Ishikawa (cell line): ENCODE measurements at regions not wholly inside any gene's neighbourhood (a gene's known extent, or its start where the extent isn't known, plus 50 kb on each side); places are given as distances from the start of the nearest gene placed in this dataset.

Experiments
- CEBPB ChIP-seq: IDR thresholded peaks from 2 replicates; pipeline ENCODE4 v1.6.1; 2012
- CREB1 ChIP-seq: IDR thresholded peaks from 2 replicates; pipeline ENCODE4 v1.6.1; 2012; ENCODE audit warnings: low read depth
- EGR1 ChIP-seq: IDR thresholded peaks from 2 replicates; pipeline ENCODE4 v1.6.1; 2012
- EP300 ChIP-seq: IDR thresholded peaks from 2 replicates; pipeline ENCODE4 v1.6.1; 2012; ENCODE audit warnings: borderline replicate concordance
- FOXM1 ChIP-seq: IDR thresholded peaks from 2 replicates; pipeline ENCODE4 v1.6.1; 2012; ENCODE audit warnings: low read depth, borderline replicate concordance
- NFIC ChIP-seq: IDR thresholded peaks from 2 replicates; pipeline ENCODE4 v1.6.1; 2012
- RAD21 ChIP-seq: IDR thresholded peaks from 2 replicates; pipeline ENCODE4 v1.6.1; 2012; ENCODE audit warnings: low read depth
- TAF1 ChIP-seq: IDR thresholded peaks from 2 replicates; pipeline ENCODE4 v1.6.1; 2012; ENCODE audit warnings: low read depth, mild to moderate bottlenecking
- TCF12 ChIP-seq: IDR thresholded peaks from 2 replicates; pipeline ENCODE4 v1.6.1; 2012; ENCODE audit warnings: low read depth
- TEAD4 ChIP-seq: IDR thresholded peaks from 2 replicates; pipeline ENCODE4 v1.6.1; 2012
- YY1 ChIP-seq: IDR thresholded peaks from 2 replicates; pipeline ENCODE4 v1.6.1; 2012; ENCODE audit warnings: low read depth
- ZBTB7A ChIP-seq: IDR thresholded peaks from 2 replicates; pipeline ENCODE4 v1.6.1; 2012; ENCODE audit warnings: low read depth
- TF ChIP-seq, protein P1 (sequence below): IDR thresholded peaks from 2 replicates; pipeline ENCODE4 v1.6.1; 2012
- TF ChIP-seq, protein P2 (sequence below): IDR thresholded peaks from 2 replicates; pipeline ENCODE4 v1.6.1; 2012; ENCODE audit warnings: low read depth, mild to moderate bottlenecking
- TF ChIP-seq, protein P3 (sequence below): IDR thresholded peaks from 2 replicates; pipeline ENCODE4 v1.6.1; 2012

DNA sequence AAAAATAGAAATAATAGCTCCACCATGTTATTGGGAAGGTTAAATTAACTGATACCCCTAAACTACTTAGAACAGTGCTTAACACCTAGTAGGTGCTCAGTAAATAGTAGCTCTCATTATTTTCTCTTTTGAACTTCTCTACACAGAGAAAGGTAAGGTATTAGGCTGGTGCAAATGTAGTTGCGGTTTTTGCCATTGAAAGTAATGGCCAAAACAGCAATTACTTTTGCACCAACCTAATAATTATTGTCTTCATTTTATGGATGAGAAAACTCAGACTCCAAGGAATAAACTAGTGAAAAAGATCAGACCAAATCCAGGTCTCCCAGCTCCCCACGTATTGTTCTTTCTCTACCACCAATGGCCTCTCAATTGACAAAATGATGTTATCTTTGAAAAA lies 157.2 kb upstream of the TMPO start:
- TF ChIP-seq CEBPB: no peak
- TF ChIP-seq TCF12: no peak
- TF ChIP-seq, protein P1, sequence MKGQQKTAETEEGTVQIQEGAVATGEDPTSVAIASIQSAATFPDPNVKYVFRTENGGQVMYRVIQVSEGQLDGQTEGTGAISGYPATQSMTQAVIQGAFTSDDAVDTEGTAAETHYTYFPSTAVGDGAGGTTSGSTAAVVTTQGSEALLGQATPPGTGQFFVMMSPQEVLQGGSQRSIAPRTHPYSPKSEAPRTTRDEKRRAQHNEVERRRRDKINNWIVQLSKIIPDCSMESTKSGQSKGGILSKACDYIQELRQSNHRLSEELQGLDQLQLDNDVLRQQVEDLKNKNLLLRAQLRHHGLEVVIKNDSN: no peak
- no peak for TF ChIP-seq EGR1

DNA sequence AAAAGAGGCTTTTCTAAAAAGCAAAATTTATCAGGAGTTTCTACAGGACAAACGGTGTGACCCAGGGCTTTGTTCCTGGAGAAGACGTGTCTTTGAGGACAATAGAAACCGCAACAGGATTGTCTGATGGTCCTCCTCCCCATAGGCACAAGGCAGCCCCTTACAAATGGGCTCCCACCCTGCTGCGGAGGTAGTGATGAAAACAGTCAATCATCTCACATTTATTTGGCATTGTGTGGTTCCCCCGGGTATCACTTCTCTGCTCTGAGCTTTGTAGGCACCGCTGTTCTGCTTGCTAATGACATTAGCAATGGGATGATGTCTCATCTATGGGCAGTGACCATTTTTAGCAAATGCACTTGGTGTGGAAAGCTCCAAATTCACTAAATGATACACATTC lies 155.5 kb upstream of the TMPO start:
- TF ChIP-seq FOXM1 (no peak), CEBPB (no peak), TAF1 (no peak), YY1 (no peak), ZBTB7A (no peak), TCF12 (no peak), CREB1 (no peak), EP300 (no peak), TEAD4 (no peak), NFIC (no peak), RAD21 (no peak), EGR1 (no peak)
- TF ChIP-seq, protein P2, sequence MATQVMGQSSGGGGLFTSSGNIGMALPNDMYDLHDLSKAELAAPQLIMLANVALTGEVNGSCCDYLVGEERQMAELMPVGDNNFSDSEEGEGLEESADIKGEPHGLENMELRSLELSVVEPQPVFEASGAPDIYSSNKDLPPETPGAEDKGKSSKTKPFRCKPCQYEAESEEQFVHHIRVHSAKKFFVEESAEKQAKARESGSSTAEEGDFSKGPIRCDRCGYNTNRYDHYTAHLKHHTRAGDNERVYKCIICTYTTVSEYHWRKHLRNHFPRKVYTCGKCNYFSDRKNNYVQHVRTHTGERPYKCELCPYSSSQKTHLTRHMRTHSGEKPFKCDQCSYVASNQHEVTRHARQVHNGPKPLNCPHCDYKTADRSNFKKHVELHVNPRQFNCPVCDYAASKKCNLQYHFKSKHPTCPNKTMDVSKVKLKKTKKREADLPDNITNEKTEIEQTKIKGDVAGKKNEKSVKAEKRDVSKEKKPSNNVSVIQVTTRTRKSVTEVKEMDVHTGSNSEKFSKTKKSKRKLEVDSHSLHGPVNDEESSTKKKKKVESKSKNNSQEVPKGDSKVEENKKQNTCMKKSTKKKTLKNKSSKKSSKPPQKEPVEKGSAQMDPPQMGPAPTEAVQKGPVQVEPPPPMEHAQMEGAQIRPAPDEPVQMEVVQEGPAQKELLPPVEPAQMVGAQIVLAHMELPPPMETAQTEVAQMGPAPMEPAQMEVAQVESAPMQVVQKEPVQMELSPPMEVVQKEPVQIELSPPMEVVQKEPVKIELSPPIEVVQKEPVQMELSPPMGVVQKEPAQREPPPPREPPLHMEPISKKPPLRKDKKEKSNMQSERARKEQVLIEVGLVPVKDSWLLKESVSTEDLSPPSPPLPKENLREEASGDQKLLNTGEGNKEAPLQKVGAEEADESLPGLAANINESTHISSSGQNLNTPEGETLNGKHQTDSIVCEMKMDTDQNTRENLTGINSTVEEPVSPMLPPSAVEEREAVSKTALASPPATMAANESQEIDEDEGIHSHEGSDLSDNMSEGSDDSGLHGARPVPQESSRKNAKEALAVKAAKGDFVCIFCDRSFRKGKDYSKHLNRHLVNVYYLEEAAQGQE: no peak
- TF ChIP-seq, protein P1: no peak
- TF ChIP-seq, protein P3, sequence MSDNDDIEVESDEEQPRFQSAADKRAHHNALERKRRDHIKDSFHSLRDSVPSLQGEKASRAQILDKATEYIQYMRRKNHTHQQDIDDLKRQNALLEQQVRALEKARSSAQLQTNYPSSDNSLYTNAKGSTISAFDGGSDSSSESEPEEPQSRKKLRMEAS: no peak

DNA sequence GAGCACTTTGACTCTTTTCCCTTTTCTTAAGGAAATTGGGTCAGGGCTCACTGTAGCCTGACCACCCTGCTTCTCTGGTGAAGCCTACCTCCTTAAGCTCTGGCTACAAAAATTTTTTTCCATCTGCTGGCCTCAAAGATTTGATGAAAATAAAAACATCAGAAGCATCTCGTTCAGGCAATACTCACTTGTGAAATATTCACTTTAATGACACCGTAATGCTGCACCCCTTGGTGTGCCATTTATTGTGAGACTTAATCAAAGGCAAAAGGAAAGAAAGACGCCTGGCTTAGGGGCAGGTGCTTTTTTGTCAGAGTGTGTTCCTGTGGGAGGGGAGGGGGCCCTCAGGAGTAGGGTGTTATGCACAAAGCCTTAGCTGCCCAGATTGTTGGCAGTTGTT lies 155.0 kb upstream of the TMPO start:
- no peak for TF ChIP-seq FOXM1
- TF ChIP-seq, protein P1: no peak
- TF ChIP-seq CREB1: no peak
- TF ChIP-seq TCF12: no peak
- no peak for TF ChIP-seq TEAD4
- no peak for TF ChIP-seq EGR1
- TF ChIP-seq ZBTB7A: no peak
- TF ChIP-seq TAF1: no peak

DNA sequence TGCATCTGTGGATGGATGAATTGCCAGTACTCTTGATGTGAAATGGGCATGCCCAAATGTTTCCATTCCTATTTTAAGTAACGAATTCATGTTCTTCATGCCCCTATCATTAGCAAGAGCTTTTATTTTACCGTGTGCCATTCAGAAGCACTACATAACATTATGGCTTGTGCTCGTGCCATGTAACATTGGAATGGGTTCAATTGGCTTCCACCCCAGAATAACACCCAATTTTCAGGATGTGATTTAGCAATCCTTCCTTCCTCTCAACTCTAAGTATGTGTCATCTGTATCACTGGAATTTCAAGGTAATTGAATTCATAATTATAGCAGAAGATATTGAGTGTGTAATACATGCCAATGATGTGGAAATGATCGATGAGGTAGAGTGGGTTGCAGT lies 145.8 kb upstream of the TMPO start:
- TF ChIP-seq RAD21 (no peak), CEBPB (no peak), ZBTB7A (no peak), NFIC (no peak), EP300 (no peak), FOXM1 (no peak), TEAD4 (no peak), EGR1 (no peak), TCF12 (no peak), TAF1 (no peak), YY1 (no peak), CREB1 (no peak)
- TF ChIP-seq, protein P1: no peak
- TF ChIP-seq, protein P2: no peak
- TF ChIP-seq, protein P3: no peak

DNA sequence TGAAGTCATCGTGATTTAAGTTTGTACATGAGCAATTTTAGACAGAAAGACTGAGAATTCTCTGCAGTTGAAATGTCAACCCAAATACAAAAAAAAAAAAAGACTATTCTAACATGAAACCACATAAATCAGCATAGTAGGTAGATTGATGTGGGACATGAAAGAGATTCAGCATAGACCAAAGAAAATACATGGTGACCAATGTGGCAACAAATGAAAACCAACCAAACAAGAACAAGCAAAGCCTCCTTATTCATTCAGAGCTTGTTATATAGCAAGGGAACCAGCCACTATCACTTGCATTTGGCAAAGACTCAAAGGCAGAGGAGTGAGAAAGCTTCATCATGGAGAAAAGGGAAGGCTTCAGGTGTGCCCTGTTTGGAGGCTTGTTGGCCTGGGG lies 144.4 kb upstream of the TMPO start:
- TF ChIP-seq CEBPB (no peak), ZBTB7A (no peak), EGR1 (no peak), EP300 (no peak), RAD21 (no peak), TAF1 (no peak), YY1 (no peak), TEAD4 (no peak), TCF12 (no peak)
- TF ChIP-seq, protein P3: no peak
- TF ChIP-seq, protein P2: no peak
